GM21529 (cell line): ENCODE measurements at regions not wholly inside any gene's neighbourhood (a gene's known extent, or its start where the extent isn't known, plus 50 kb on each side); places are given as distances from the start of the nearest gene placed in this dataset.
"Not testable (repeated sequence)": the region's sequence is repeated elsewhere in the genome, so short reads cannot be mapped to it uniquely, and the experiment has no call there.

Source experiments
- ATAC-seq: cut with Tn5 transposase; IDR thresholded peaks from one replicate; pipeline ENCODE4 v1.9.1; 2021; ENCODE audit not compliant: unreplicated experiment

DNA sequence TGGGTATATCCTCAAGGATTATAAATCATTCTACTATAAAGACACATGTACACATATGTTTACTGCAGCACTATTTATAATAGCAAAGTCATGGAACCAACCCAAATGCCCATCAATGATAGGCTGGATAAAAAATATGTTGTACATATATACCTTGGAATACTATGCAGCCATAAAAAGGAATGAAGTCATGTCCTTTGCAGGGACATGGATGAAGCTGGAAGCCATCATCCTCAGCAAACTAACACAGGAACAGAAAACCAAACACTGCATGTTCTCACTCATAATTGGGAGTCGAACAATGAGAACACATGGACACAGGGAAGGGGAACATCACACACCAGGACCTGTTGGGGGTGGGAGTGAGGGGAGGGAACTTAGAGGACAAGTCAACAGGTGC lies 715.0 kb upstream of the ADGRB3 start:
- ATAC-seq: not testable (repeated sequence)

DNA sequence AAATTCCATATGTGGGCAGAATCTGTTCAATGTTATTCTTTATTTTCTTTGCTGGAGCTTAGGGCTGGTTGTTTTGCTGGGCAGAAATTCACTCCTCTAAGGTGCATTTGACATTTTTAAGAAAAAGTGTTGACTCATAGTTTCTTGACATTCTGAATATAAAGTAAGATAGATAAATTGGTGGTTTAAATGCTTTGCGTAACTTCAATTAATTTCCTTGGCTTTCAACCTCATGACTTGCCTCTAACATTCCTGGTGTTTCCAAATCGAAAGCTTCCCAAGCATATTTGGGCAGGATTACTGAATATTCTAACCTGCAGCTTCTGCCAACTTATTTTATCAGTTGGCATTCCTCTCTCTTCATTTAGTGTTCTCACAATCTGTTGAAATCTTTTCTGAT lies 718.7 kb upstream of the ADGRB3 start:
- ATAC-seq: no peak

DNA sequence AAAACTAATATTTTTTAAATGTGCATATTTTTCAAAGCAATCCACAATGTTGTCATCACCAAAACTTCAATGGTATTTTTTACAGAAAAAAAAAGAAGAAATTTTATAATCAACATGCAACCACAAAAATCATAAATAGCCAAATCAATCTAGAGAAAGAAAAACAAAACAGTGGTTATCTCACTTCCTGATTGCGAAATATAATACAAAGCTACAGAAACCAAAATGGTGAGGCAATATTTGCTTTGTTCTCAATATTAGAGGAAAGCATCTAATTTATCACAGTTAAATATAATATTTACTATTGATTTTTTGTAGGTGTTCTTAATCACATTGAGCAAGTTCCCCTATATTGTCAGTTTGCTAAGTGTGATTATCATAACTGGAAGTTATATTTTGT lies 720.7 kb upstream of the ADGRB3 start:
- no peak for ATAC-seq

DNA sequence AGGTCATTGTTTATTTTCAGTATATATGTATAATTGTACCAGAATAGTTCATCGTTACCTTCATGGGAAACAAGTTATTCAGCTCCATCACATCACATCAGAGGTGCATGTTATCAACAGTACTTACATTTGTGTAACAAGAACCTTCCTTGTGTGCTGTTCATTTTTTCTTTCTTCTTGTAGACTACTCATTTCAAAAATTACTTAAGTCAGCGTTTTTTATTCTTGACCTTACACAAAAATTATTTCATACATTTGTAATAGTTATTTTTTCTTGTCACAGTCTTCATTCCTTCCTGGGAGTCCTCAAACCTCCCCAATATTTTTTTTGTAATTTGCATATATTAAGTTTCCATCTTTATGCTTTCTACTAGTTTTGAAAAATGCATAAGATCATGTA lies 725.7 kb upstream of the ADGRB3 start:
- no peak for ATAC-seq

DNA sequence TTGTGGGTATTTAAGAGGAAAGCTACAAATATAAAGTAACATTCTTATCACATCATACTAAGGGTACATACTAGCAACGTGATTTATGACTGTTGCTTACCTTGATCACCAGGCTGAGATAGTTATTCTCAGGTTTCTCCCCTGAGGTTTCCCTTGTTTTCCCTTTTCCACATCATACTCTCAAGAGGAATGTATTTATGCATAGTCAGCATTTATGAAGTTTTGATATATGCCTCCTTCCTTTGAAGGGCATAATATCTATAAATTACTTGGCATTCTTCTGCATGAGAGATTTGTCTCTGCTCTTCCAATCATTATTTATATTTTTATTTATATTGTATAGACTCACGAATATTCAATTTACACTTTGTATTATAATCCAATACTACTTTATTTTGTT lies 726.7 kb upstream of the ADGRB3 start:
- ATAC-seq: no peak

DNA sequence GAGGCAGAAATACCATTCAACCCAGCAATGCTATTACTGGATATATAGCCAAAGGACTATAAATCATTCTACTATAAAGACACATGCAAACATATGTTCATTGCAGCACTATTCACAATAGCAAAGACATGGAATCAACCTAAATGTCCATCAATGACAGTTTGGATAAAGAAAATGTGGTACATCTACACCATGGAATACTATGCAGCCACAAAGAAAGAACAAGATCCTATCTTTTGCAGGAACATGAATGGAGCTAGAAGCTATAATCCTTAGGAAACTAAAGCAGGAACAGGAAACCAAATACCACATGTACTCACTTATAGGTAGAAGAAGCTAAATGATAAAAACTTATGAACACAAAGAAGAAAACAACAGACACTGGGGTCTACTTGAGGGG lies 730.3 kb upstream of the ADGRB3 start:
- ATAC-seq: not testable (repeated sequence)

DNA sequence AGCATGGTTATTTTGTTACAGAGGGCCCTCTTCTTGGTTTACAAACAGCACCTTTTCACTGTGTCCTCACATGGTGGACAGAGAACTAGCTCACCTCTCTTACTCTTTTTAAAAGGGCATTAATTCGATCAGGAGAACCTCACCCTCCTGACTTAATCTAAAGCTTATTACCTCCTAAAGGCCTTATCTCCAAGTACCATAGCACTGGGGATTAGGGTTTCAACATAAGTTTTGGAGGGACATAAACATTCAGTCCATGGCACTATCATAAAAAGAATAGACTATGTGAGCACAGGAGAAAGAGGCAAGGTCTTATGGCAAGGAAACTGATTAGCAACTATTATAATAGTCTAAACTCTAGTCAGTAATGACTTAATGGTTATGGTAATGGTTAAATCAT lies 736.2 kb upstream of the ADGRB3 start:
- ATAC-seq: no peak

DNA sequence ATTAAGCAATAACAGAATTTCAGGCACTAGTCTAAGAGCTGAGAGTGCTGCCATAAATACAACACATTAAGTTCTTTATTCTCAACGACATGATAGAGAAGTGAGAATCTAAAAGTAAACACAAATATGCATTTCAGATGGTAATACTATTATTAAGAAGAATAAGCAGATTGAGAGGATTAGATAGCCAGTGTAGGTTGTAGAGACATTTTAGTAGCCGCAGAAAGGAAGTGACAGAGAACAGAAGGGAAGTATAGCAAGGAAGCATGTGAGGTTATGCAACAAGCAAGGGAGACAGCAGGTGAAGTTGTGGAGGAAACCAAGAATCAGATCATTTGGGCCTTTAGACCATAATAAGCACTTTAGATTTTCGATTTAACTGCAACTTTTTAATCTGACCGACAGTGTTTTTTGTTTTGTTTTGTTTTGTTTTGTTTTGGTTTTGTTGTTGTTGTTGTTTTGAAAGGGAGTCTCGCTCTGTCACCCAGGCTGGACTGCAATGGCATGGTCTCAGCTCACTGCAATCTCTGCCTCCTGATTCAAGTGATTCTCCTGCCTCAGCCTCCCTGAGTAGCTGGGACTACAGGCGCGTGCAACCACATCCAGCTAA lies 737.0 kb upstream of the ADGRB3 start:
- no peak for ATAC-seq

DNA sequence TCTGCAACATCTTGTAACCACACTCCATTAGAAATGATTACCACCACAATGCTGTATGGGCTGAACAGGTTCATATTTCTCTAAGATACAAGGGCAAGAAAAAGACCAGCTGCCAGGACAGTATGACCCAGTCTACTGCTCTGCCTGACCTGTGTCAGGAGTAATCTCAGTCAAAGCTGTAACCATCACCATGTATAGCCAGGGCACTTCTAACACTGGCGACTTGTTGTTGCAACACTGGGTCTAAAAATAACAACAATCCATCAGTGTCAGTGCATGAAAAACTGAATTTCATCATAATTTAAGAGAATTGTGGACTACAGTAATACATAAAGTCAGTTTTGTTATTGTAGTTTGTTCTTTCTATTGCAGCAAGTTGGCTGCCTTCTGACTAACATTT lies 738.6 kb upstream of the ADGRB3 start:
- no peak for ATAC-seq

DNA sequence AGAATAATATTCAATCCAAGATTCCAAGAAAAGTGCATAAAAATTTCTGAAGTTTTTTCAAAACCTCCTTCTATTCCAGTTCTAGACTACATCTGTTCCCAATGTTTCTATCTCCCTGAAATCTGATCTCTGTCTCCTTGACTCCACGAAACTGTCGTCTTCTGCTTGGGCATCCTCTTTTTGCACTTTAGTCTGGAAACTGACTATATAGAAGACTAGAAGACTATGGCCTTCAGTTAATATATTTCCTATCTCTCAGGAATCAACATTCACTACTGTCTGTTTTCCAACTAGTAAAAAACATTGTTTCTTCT lies 745.4 kb upstream of the ADGRB3 start:
- ATAC-seq: no peak

DNA sequence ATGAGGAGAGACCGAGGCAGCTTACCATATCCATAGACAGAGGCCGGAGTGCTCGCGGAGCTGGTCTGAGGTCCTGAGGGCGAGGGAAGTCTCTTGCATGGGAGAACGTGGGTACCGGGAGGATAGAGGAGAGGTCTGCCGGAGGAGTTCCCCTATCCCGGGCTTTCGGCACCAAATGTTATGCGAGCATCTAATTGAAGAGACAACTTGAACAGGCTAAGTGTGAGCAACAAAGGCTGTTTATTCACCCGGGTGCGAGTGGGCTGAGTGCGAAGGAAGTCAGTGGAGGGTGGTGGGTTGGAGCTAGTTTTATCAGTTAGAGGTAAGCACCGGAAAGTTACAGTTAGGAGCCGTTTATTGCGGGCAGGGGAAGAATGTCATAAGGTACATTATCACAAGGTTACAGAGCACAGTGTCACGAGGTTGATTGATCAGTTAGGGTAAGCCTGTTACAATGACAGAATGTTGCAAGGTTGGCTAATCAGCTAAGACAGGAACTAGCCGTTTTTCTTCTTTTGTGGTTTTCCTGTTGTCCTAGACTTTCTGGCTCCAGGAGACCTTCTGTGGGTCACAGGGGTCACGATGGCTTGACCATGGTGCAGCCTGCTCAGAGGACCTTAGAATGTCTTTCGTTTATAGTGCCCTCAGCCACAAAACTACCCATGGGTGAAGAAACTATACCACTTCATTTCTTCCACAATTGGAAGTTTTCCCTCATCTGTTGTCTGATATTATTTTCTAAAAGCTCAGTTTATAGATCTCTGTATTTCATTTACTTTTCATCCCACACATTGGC lies 746.0 kb upstream of the ADGRB3 start:
- no peak for ATAC-seq

DNA sequence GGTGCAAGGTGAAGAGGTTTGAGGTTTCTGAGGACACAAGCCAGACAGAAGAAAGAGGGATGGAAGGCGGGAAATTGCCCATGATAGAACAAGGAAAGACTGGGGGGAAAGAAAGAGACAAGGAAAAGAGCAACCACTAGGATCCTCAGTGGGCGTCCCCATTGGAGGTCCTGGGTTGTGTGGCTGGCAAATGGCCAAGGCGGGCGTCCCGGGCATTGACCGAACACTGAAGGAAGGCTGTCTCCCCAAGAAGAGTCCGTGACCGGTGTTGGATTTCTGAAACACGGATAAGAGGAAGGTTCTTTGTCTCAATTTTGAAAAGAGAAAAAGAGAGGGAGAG lies 746.6 kb upstream of the ADGRB3 start:
- ATAC-seq: no peak

DNA sequence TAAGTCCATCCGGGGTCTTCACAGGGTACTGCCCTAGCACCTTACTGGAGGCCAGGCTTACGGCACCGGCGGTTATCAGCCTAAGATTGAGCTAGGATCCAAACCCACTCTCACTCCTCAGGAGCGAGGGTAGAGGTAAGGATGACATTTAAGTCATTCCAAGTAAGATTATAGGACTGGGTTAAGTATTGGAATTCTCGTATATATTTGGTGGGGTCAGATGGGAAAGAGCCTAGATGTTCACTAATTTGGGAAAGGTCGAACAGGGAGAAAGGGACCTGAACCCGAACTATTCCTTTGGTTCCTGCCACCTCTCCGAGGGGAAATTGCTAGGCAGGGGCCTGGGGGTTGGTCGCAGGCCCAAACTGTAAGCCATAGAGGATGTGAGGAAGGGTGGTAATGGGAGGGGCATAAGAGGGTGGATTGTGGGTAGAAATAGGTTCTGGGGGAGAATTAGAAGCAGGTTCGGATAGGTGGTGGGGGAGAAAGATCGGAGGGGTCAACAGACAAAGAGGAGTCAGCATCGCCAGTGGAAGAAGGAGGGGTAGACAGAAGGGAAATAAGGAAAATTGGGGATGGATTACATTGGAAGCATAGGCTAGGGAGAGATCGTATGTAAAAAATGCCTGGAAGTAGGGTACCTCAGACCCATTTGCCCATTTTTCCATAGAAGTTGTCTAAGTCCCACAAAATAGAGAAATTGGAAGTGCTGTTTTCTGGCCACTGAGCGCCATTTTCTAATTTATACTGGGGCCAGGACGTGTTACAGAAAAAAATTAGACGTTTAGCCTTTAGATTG lies 747.1 kb upstream of the ADGRB3 start:
- ATAC-seq: no peak

DNA sequence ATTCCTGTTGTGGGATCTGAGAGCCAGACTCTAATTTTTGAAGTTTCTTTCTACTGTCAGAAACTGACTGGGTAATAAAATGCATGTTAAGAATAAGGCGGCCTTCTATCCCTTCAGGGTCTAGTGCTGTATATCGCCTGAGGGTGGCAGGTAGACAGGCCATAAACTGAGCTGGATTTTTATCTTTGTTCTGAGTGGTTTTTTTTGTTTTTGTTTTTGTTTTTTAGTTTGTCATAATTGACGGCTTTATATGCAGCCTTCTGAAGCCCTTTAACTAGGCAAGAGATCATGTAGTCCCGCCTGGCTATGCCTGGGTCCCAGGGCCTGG lies 747.7 kb upstream of the ADGRB3 start:
- ATAC-seq: no peak

DNA sequence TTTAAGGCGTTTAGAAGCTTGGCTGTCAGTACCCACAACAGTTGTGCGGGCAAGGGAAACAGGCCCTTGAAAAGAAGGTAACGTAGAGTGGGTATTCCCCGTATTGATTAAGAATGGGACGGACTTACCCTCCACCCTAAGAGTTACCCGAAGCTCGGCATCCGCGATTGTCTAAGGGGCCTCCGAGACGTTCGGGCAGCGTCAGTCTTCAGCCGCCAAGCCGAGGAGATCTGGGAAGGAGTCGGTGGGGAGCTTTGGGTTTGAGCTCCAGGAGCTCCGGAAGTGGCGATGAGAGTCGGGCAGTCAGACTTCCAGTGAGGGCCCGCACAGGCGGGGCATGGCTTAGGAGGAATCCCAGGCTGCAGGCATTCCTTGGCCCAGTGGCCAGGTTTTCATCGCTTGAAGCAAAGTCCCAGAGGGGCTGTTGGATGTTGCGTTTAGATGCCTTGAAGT lies 748.2 kb upstream of the ADGRB3 start:
- no peak for ATAC-seq

DNA sequence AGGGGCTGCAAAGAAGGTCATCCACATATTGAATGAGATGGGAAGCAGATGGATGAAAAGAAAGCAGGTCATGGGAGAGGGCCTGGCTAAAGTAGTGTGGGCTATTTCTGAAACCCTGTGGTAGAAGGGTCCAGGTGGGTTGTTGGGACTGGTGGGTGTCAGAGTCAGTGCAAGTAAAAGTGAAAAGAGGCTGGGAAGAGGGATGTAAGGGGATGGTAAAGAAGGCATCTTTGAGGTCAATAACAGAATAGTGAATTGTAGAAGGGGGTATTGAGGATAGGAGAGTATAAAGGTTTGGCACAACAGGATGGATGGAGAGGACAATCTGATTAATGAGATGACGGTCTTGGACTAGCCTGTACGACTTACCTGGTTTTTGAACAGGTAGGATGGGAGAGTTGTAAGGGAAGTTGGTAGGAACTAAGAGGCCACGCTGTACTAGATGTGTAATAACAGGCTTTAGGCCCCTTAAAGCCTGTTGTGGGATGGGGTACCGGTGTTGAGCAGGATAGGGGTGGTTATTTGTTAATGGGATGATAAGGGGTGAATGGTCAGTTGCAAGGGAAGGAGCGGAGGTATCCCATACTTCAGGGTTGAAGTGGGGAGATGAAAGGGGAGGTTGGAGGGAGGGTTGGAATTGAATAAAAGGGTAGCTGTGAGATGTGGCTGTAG lies 748.9 kb upstream of the ADGRB3 start:
- no peak for ATAC-seq

DNA sequence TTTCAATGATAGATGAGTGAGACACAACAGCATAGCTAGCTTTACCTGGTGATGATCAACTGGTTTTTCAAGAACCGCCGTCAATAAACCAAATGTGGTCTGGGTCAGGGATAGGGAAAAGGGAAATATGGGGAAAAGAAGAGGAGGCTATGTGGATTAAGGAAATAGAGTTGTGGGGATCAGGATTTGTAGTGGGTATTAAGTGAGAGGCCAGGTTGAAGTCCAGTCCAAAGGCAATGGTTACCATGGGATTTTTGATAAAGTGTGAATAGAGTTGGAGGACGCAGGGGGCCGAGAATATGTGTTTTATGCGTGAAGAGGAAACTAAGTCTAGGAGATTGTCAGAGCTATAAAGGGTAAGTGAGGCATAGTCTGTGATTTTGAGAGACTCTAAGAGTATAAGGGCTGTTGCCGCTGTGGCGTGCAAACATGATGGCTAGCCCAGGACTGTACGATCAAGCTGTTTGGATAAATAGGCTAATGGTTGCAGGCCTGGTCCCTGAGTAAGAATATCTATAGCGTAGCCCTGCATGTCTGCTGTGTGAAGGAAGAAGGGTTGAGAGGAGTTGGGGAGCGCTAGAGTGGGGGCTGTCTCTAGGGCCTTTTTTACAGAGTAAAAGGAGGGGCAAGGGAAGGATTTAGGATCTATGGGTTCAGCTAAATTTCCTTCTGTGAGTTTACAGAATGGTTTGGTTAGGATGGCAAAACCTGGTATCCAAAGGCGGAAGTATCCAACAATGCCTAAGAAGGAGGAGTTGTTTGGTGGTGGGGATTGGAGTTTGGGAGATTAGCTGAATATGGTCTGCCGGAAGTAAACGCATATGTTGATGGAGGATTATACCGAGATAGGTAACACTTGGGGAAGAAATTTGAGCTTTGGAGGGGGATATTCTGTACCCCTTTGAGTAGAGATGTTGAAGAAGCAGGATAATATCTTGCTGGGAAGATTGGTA lies 749.7 kb upstream of the ADGRB3 start:
- no peak for ATAC-seq

DNA sequence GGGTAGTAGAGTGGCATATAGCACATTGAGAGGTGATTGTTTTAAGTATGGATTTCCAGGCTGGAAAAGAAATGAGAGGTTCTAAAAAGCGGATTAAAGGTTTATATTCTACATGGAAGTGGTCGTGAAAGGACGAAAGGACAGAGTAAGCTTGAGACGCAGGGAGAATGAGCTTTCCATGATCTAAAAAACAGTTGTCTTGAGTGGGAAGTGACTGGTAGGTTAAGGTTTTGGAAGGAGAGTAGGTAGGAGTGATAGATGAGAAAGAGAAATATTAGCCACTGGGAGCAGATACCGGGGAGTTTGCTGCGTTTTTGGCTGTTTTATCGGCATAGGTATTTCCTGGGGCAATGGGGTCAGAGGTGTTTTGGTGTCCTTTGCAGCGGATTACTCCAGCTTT lies 750.6 kb upstream of the ADGRB3 start:
- no peak for ATAC-seq

DNA sequence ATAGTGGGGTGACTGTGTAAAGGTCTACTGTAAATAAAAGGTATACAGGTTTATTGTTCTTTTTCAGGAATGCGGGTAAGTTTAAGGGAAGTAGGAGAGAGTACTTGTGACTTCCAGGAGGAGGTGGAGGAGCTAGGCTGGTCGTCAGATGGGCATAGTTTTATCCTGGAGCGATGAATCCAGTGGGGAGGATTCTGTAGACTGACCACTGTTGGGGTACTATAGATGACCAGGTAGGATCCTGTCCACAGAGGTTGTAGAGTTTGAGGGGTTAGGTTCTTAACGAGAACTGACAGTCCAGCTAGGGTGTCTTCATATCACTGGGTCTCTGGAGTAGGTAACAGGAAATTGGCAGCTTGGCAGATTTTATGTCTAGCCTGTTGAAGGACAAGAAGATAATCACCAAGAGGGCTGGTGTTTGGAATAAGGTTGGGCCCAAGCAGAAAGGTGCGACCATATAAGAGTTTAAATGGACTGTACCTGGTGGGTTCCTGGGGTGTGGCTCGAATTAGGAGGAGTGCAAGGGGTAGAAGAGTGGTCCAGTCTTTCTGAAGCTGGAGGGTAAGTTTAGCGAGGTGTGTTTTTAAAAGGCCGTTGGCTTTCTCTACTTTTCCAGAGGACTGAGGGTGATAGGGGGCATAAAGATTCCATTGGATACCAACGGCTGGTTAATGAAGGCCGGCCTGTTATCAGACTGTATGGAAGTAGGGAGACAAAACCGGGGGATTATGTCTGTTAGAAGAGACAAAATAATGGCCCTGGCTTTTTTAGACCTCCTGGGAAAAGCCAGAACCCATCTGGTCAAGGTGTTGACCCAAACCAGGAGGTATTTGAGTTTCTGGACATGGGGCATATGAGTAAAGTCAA lies 751.3 kb upstream of the ADGRB3 start:
- ATAC-seq: no peak
